K562 (cell line): ENCODE measurements at regions not wholly inside any gene's neighbourhood (a gene's known extent, or its start where the extent isn't known, plus 50 kb on each side); places are given as distances from the start of the nearest gene placed in this dataset.

Experiments used
- ATAC-seq: fragments of 200-7000 bp; cut with Tn5 transposase; 3 replicates; pipeline ENCODE4 v1.9.1; 2020; ENCODE audit warnings: moderate library complexity
- BruUV-seq: library from RNA; stranded (reverse); fragments of 400-500 nt; replicated peaks from 2 replicates; lab custom pipeline; 2021; lab: Mats Ljungman, UMichigan
- CTCF ChIA-PET: fragments of 300-600 bp; formaldehyde crosslinking; extraction: SDS; loops from one replicate; lab custom pipeline; 2021; ENCODE audit warnings: low intra/inter-chr PET ratio; lab: Yijun Ruan, JAX
- POLR2A ChIA-PET: fragments of 300-600, 350-650 bp; sonication (Branson Sonifier 250); formaldehyde crosslinking; extraction: SDS; loops from one replicate; lab custom pipeline; 2021; ENCODE audit warnings: antibody characterized with exemption, inconsistent platforms; lab: Yijun Ruan, JAX
- DNase-seq, 4 experiments: peaks; one replicate each; pipeline versions ENCODE4 v3.0.0 to v3.0.0-alpha.2; 2011 to 2018; ENCODE audit warnings: low spot score in 3 of 4, mixed read lengths in 3 of 4; ENCODE audit errors: extremely low read depth in 1 of 4
- FAIRE-seq: peaks from 2 replicates; lab custom pipeline; 2011; peaks lifted over from hg19 to GRCh38; lab: Jason Lieb, UNC
- H2AFZ ChIP-seq: 2 replicates; pipeline ENCODE4 v1.6.0; 2011; ENCODE audit warnings: low read depth, low read length, control low read depth, inconsistent platforms
- H3K27ac ChIP-seq: fragments of 200-600 bp; 3 replicates; pipeline ENCODE4 v1.8.0; 2011; ENCODE audit warnings: low read depth, mild to moderate bottlenecking, control low read depth, inconsistent platforms, low read length, moderate library complexity, mixed read lengths; ENCODE audit errors: extremely low read depth
- H3K27me3 ChIP-seq, 2 experiments: fragments of 300-600 bp in 1 of 2; 2 replicates in 1 of 2; 3 replicates in 1 of 2; pipeline versions ENCODE4 v1.6.0 to v1.8.0; 2011; ENCODE audit warnings: inconsistent platforms in 2 of 2, low read length in 2 of 2, mild to moderate bottlenecking in 1 of 2, mixed read lengths in 1 of 2, moderate library complexity in 1 of 2; ENCODE audit not compliant: control insufficient read depth in 2 of 2, insufficient read depth in 2 of 2
- H3K36me3 ChIP-seq: fragments of 300-600 bp; 3 replicates; pipeline ENCODE4 v1.8.0; 2011; ENCODE audit warnings: mild to moderate bottlenecking, low read length, inconsistent platforms; ENCODE audit not compliant: control insufficient read depth, insufficient read depth
- H3K4me1 ChIP-seq, 2 experiments: fragments of 200-600 bp in 1 of 2; replicated peaks in 1 of 2; 2 replicates in 1 of 2; 3 replicates in 1 of 2; pipeline versions ENCODE4 v1.5.1 to v1.8.0; 2011; ENCODE audit warnings: inconsistent platforms in 2 of 2, low read length in 2 of 2, mild to moderate bottlenecking in 1 of 2, mixed read lengths in 1 of 2, moderate library complexity in 1 of 2; ENCODE audit not compliant: control insufficient read depth in 2 of 2, insufficient read depth in 2 of 2
- H3K4me2 ChIP-seq: 2 replicates; pipeline ENCODE4 v1.6.1; 2011; ENCODE audit warnings: low read length, control low read depth, inconsistent platforms, mixed read lengths; ENCODE audit not compliant: insufficient read depth
- H3K4me3 ChIP-seq: fragments of 200-600 bp; sonication (generic), shearing (Covaris generic); 2 replicates; pipeline ENCODE4 v1.5.1; 2016; ENCODE audit warnings: control low read depth, inconsistent platforms
- H3K79me2 ChIP-seq: fragments of 200-600 bp; 3 replicates; pipeline ENCODE4 v1.8.0; 2011; ENCODE audit warnings: low read length, inconsistent platforms; ENCODE audit not compliant: control insufficient read depth, insufficient read depth
- H3K9ac ChIP-seq, 2 experiments: 2 replicates each; pipeline versions ENCODE4 v1.6.0 to v1.6.1; 2011; ENCODE audit warnings: low read depth in 2 of 2, low read length in 2 of 2, control low read depth in 1 of 2, inconsistent platforms in 1 of 2, mild to moderate bottlenecking in 1 of 2, mixed read lengths in 1 of 2; ENCODE audit not compliant: insufficient read depth in 1 of 2
- H3K9me1 ChIP-seq: one replicate; pipeline ENCODE4 v1.6.0; 2011; ENCODE audit warnings: inconsistent platforms, mild to moderate bottlenecking, low read length, moderate library complexity; ENCODE audit not compliant: control insufficient read depth, insufficient read depth
- H3K9me3 ChIP-seq: replicated peaks from 2 replicates; pipeline ENCODE4 v1.5.1; 2011; ENCODE audit warnings: low read depth, low read length, inconsistent platforms; ENCODE audit not compliant: control insufficient read depth, insufficient read depth
- H4K20me1 ChIP-seq: replicated peaks from 2 replicates; pipeline ENCODE4 v1.6.1; 2011; ENCODE audit warnings: low read length, inconsistent platforms, mixed read lengths; ENCODE audit not compliant: control insufficient read depth, insufficient read depth
- NFE2 ChIP-seq: IDR thresholded peaks from 2 replicates; pipeline ENCODE4 v1.6.1; 2014; ENCODE audit warnings: antibody characterized with exemption, low read depth
- NRF1 ChIP-seq, 2 experiments: fragments of 450-650 bp; IDR thresholded peaks in 1 of 2; conservative IDR thresholded peaks in 1 of 2; 2 replicates each; pipeline ENCODE4 v1.6.1; 2014; ENCODE audit warnings: mild to moderate bottlenecking in 2 of 2
- RB1 ChIP-seq: fragments of 450-650 bp; IDR thresholded peaks from 2 replicates; pipeline ENCODE4 v1.6.1; 2017; ENCODE audit warnings: low read depth, mild to moderate bottlenecking
- RBM39 ChIP-seq: fragments of 200-400 bp; formaldehyde crosslinking; optimal IDR thresholded peaks from 2 replicates; pipeline ENCODE3; 2018; ENCODE audit warnings: low read depth, low read length
- SMARCA4 ChIP-seq: fragments of 450-650 bp; IDR thresholded peaks from 2 replicates; pipeline ENCODE4 v1.6.1; 2016
- ZNF184 ChIP-seq: sonication (generic); formaldehyde crosslinking; IDR thresholded peaks from 2 replicates; pipeline ENCODE4 v1.5.0; 2020; ENCODE audit warnings: missing genetic modification reagents
- ZNF436 ChIP-seq: fragments of 250-450, 450-650 bp; sonication (Bioruptor Pico); formaldehyde crosslinking; IDR thresholded peaks from 2 replicates; pipeline ENCODE4 v1.7.0; 2020; ENCODE audit warnings: mild to moderate bottlenecking
- ZNF444 ChIP-seq: fragments of 250-450 bp; sonication (Bioruptor Pico); IDR thresholded peaks from 2 replicates; pipeline ENCODE4 v1.4.0; 2020; ENCODE audit warnings: mild to moderate bottlenecking, moderate library complexity
- WGBS: fragments of 100-300 bp; shearing (Covaris generic); methylation state at CpG from one replicate; pipeline ENCODE4 v1.1.6; 2016; ENCODE audit warnings: low coverage, mixed read lengths; ENCODE audit not compliant: insufficient coverage; ENCODE audit errors: missing lambda C conversion rate; 5-methylcytosine and 5-hydroxymethylcytosine counted together
- in situ Hi-C: fragments of 300-500 bp; cut with MboI; formaldehyde crosslinking; loops from 4 replicates; pipeline ENCODE4 v1.15.0; 2018; ENCODE audit warnings: inconsistent platforms, mixed read lengths
- intact Hi-C: fragments of 100-400 bp; cut with micrococcal nuclease; formaldehyde crosslinking; loops from 2 replicates; pipeline ENCODE4 v1.14.2; 2022
- TF ChIP-seq, protein P1 (sequence below): conservative IDR thresholded peaks from 2 replicates; pipeline ENCODE4 v1.6.1; 2011; ENCODE audit warnings: low read depth, mild to moderate bottlenecking, low read length; ENCODE audit not compliant: control insufficient read depth
- TF ChIP-seq, protein P2 (sequence below): fragments of 250-450 bp; sonication (Bioruptor Pico); IDR thresholded peaks from 2 replicates; pipeline ENCODE4 v1.5.0; 2021
- TF ChIP-seq, protein P3 (sequence below): fragments of 450-650 bp; IDR thresholded peaks from 2 replicates; pipeline ENCODE4 v1.6.1; 2016; ENCODE audit warnings: mild to moderate bottlenecking
- TF ChIP-seq, protein P4 (sequence below): sonication (generic); formaldehyde crosslinking; IDR thresholded peaks from 2 replicates; pipeline ENCODE4 v1.8.1; 2023; ENCODE audit warnings: mild to moderate bottlenecking, missing genetic modification reagents

DNA sequence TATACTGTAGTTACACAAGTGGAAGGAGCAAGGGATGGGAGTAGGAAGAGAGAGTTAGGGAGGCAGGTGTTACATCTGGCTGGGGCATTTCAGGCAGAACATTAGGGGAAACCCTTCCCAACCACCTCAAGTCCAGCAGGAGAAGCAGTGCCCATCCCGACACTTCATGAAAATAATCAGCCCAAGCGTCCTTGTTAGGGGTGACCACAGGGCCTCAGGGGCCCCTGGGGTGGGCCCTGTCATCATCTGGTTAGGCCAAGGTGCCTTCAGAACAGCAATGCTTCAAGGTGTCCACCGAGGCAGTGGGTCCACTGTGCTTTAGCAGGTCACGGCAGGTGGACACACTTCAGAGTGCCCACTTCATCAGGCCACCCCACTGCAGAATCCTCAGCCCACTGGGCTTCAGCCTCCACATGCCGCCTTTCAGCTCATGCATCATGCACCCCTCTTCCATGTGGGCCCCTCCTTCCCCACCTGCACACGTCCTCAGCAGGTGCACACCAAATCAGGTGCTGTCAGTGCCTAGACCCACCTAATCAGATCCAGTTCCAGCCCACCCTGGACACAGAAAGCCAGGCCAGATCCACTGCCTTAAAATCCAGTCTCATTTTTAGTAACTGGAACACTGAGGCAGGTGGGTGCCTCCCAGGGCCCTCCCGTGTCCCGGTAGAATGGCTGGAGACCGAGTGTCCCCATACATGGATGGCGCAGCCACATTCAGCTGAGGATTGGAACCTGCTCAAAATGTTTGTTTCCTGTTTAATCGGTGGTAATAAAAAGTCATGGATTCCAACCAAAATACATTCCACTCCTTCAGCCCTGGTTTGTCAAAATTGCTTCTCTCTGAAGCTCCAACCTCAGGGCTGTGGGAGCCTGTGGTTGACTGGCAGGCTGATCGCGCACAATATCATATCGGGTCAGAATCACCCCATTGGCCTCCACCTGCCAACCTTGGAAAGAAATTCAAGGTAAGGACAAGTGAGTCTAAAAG is 99.5 kb downstream of the ANKRD60 start:
- Histone ChIP-seq H3K9ac (no peak overlapping the region), H3K27me3 (peaks cover 14 to 28% of the 10 kb centered on the region in 2 experiments; a peak in 4 of 5 replicates), H3K4me3 (no peak overlapping the region), H3K36me3 (no peaks in the 10 kb centered on the region), H4K20me1 (0 out of 2 replicates have a peak, but pooled peaks cover 4% of the 10 kb centered on the region), H3K79me2 (no peaks in the 10 kb centered on the region), H3K4me2 (no peak overlapping the region), H3K4me1 (no peaks in the 10 kb centered on the region), H3K9me1 (no peaks in the 10 kb centered on the region), H3K9me3 (no peaks in the 10 kb centered on the region), H3K27ac (no peak overlapping the region), H2AFZ (no peak overlapping the region)
- DNase-seq: no peak
- POLR2A ChIA-PET: interaction anchor here (0.7 to 0.9 kb wide), 2 partner anchors 15 to 64 kb away, joined by 3 read pairs; no protein-coding TSS in a partner anchor
- no peak for ATAC-seq
- TF ChIP-seq SMARCA4 (no peak), NFE2 (no peak), RB1 (no peak), ZNF436 (CRISPR knock-in tag) (no peak), RBM39 (no peak), ZNF444 (CRISPR knock-in tag) (no peak), ZNF184 (CRISPR knock-in tag) (no peak), NRF1 (conservative IDR thresholded peaks at IDR 0.05 in 1 of 2, IDR thresholded peaks at IDR 0.05 in 1 of 2) (no peak)
- TF ChIP-seq, protein P1, sequence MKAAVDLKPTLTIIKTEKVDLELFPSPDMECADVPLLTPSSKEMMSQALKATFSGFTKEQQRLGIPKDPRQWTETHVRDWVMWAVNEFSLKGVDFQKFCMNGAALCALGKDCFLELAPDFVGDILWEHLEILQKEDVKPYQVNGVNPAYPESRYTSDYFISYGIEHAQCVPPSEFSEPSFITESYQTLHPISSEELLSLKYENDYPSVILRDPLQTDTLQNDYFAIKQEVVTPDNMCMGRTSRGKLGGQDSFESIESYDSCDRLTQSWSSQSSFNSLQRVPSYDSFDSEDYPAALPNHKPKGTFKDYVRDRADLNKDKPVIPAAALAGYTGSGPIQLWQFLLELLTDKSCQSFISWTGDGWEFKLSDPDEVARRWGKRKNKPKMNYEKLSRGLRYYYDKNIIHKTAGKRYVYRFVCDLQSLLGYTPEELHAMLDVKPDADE: no peak
- TF ChIP-seq, protein P2, sequence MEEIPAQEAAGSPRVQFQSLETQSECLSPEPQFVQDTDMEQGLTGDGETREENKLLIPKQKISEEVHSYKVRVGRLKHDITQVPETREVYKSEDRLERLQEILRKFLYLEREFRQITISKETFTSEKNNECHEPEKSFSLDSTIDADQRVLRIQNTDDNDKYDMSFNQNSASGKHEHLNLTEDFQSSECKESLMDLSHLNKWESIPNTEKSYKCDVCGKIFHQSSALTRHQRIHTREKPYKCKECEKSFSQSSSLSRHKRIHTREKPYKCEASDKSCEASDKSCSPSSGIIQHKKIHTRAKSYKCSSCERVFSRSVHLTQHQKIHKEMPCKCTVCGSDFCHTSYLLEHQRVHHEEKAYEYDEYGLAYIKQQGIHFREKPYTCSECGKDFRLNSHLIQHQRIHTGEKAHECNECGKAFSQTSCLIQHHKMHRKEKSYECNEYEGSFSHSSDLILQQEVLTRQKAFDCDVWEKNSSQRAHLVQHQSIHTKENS (CRISPR knock-in tag): no peak
- TF ChIP-seq, protein P3, sequence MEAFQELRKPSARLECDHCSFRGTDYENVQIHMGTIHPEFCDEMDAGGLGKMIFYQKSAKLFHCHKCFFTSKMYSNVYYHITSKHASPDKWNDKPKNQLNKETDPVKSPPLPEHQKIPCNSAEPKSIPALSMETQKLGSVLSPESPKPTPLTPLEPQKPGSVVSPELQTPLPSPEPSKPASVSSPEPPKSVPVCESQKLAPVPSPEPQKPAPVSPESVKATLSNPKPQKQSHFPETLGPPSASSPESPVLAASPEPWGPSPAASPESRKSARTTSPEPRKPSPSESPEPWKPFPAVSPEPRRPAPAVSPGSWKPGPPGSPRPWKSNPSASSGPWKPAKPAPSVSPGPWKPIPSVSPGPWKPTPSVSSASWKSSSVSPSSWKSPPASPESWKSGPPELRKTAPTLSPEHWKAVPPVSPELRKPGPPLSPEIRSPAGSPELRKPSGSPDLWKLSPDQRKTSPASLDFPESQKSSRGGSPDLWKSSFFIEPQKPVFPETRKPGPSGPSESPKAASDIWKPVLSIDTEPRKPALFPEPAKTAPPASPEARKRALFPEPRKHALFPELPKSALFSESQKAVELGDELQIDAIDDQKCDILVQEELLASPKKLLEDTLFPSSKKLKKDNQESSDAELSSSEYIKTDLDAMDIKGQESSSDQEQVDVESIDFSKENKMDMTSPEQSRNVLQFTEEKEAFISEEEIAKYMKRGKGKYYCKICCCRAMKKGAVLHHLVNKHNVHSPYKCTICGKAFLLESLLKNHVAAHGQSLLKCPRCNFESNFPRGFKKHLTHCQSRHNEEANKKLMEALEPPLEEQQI: no peak
- TF ChIP-seq, protein P4, sequence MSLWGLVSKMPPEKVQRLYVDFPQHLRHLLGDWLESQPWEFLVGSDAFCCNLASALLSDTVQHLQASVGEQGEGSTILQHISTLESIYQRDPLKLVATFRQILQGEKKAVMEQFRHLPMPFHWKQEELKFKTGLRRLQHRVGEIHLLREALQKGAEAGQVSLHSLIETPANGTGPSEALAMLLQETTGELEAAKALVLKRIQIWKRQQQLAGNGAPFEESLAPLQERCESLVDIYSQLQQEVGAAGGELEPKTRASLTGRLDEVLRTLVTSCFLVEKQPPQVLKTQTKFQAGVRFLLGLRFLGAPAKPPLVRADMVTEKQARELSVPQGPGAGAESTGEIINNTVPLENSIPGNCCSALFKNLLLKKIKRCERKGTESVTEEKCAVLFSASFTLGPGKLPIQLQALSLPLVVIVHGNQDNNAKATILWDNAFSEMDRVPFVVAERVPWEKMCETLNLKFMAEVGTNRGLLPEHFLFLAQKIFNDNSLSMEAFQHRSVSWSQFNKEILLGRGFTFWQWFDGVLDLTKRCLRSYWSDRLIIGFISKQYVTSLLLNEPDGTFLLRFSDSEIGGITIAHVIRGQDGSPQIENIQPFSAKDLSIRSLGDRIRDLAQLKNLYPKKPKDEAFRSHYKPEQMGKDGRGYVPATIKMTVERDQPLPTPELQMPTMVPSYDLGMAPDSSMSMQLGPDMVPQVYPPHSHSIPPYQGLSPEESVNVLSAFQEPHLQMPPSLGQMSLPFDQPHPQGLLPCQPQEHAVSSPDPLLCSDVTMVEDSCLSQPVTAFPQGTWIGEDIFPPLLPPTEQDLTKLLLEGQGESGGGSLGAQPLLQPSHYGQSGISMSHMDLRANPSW (CRISPR knock-in tag): no peak
- no peak for FAIRE-seq
- WGBS: 0% methylated on average over 14 of the region's 14 CpGs
- CTCF ChIA-PET: interaction anchor here (0.7 kb wide), 1 partner anchor 35 kb away, joined by 3 read pairs; no protein-coding TSS in a partner anchor
- in situ Hi-C loops (no loop called here), intact Hi-C loops (no loop called here)
- BruUV-seq: no TSS peak
